Sigmoid colon (tissue), 6 donors: ENCODE measurements at regions not wholly inside any gene's neighbourhood (a gene's known extent, or its start where the extent isn't known, plus 50 kb on each side); places are given as distances from the start of the nearest gene placed in this dataset.

Source experiments
- DNase-seq: peaks from one replicate; pipeline ENCODE4 v3.0.0-alpha.2; 2019
- H3K27ac ChIP-seq, 4 donors: fragments of 200-600 bp; sonication (generic); one replicate each; pipeline ENCODE4 v1.5.1; 2016 to 2019; ENCODE audit warnings: mild to moderate bottlenecking in 1 of 4
- H3K27me3 ChIP-seq, 3 donors: fragments of 200-600 bp; sonication (generic); one replicate each; pipeline ENCODE4 v1.5.1; 2019; ENCODE audit warnings: mild to moderate bottlenecking in 1 of 3
- H3K36me3 ChIP-seq, 4 donors: fragments of 200-600 bp; sonication (generic); one replicate each; pipeline ENCODE4 v1.5.1; 2016 to 2019
- H3K4me1 ChIP-seq, 4 donors: fragments of 200-600 bp; sonication (generic); one replicate each; pipeline ENCODE4 v1.5.1; 2017 to 2019
- H3K4me3 ChIP-seq, 4 donors: fragments of 200-600 bp; sonication (generic); one replicate each; pipeline ENCODE4 v1.5.1; 2017 to 2019; ENCODE audit warnings: mild to moderate bottlenecking in 2 of 4, moderate library complexity in 1 of 4
- H3K9me3 ChIP-seq, 4 donors: fragments of 200-600 bp in 3 of 4; sonication (generic) in 3 of 4; one replicate each; pipeline versions ENCODE4 v1.5.1 to v1.6.1; 2013 to 2019
- CTCF ChIP-seq, 4 experiments: fragments of 450-650 bp in 3 of 4; fragments of 200-600 bp in 1 of 4; IDR thresholded peaks; one replicate each; pipeline ENCODE4 v1.5.1; 2016 to 2019; ENCODE audit warnings: antibody characterized with exemption in 4 of 4, mild to moderate bottlenecking in 3 of 4, moderate library complexity in 2 of 4
- EP300 ChIP-seq, 4 donors: sonication (generic); formaldehyde crosslinking; IDR thresholded peaks; one replicate each; pipeline ENCODE4 v1.6.1; 2017; ENCODE audit warnings: antibody characterized with exemption in 4 of 4
- POLR2A ChIP-seq, 2 donors: fragments of 450-650 bp; IDR thresholded peaks; one replicate each; pipeline ENCODE4 v1.6.1; 2016; ENCODE audit warnings: antibody characterized with exemption in 2 of 2, mild to moderate bottlenecking in 2 of 2, moderate library complexity in 2 of 2
- POLR2AphosphoS5 ChIP-seq, 4 donors: sonication (generic); formaldehyde crosslinking; IDR thresholded peaks; one replicate each; pipeline ENCODE4 v1.6.1; 2017; ENCODE audit warnings: antibody characterized with exemption in 4 of 4
- WGBS, 2 donors: extraction: QIAGEN DNeasy Blood & Tissue Kit; methylation state at CpG; one replicate each; pipeline ENCODE4 v1.1.7; 2013; 5-methylcytosine and 5-hydroxymethylcytosine counted together
- intact Hi-C: fragments of 100-400 bp; cut with DNase I; formaldehyde crosslinking; loops from one replicate; pipeline ENCODE4 v1.15.1; 2023
- donor health status: healthy with polysubstance abuse.
- donor health status: healthy.

- TF ChIP-seq POLR2A (IDR thresholded peaks at IDR 0.05) (no peak), POLR2AphosphoS5 (IDR thresholded peaks at IDR 0.05) (no peak), EP300 (IDR thresholded peaks at IDR 0.05) (no peak), CTCF (IDR thresholded peaks at IDR 0.05) (no peak)
- Histone ChIP-seq H3K9me3 (no peaks in the 10 kb centered on the region), H3K4me3 (no peak overlapping the region), H3K4me1 (no peaks in the 10 kb centered on the region), H3K27me3 (no peaks in the 10 kb centered on the region), H3K36me3 (no peaks in the 10 kb centered on the region), H3K27ac (no peak overlapping the region)
- DNase-seq, result no peak
- intact Hi-C loops, result no loop called here
- WGBS, 2 donors, result 68 to 77% methylated on average over 3 of the region's 3 CpGs
Observed at GRCh38 chr4:24089851-24090534, 200.1 kb upstream of the PPARGC1A start.

GRCh38 chr4:24080871-24081270, 191.0 kb upstream of the PPARGC1A start:
- WGBS, 2 donors, result 93 to 94% methylated on average over 2 of the region's 2 CpGs
- no peaks in the 10 kb centered on the region for H3K36me3 ChIP-seq
- no peak overlapping the region for H3K27ac ChIP-seq
- no peaks in the 10 kb centered on the region for H3K27me3 ChIP-seq
- H3K4me1 ChIP-seq, result no peaks in the 10 kb centered on the region
- no peak for DNase-seq
- intact Hi-C loops, result no loop called here
- TF ChIP-seq EP300 (IDR thresholded peaks at IDR 0.05), result no peak
- no peak for TF ChIP-seq POLR2A (IDR thresholded peaks at IDR 0.05)
- no peak for TF ChIP-seq CTCF (IDR thresholded peaks at IDR 0.05)
- no peak for TF ChIP-seq POLR2AphosphoS5 (IDR thresholded peaks at IDR 0.05)
- no peak overlapping the region for H3K4me3 ChIP-seq
- H3K9me3 ChIP-seq, result no peaks in the 10 kb centered on the region

GRCh38 chr4:24078347-24078962, 188.6 kb upstream of the PPARGC1A start:
- intact Hi-C loops, result no loop called here
- TF ChIP-seq EP300 (IDR thresholded peaks at IDR 0.05) (no peak), CTCF (IDR thresholded peaks at IDR 0.05) (no peak)
- WGBS, 2 donors, result 89 to 93% methylated on average over 2 of the region's 2 CpGs

GRCh38 chr4:24076811-24077210, 187.0 kb upstream of the PPARGC1A start:
- Histone ChIP-seq H3K4me3 (no peak overlapping the region), H3K9me3 (no peaks in the 10 kb centered on the region), H3K36me3 (no peaks in the 10 kb centered on the region), H3K27ac (no peak overlapping the region), H3K27me3 (no peaks in the 10 kb centered on the region), H3K4me1 (no peaks in the 10 kb centered on the region)
- WGBS, 2 donors, result 18 to 56% methylated on average over 1 of the region's 1 CpG
- no peak for TF ChIP-seq CTCF (IDR thresholded peaks at IDR 0.05)
- no peak for TF ChIP-seq EP300 (IDR thresholded peaks at IDR 0.05)
- no peak for TF ChIP-seq POLR2AphosphoS5 (IDR thresholded peaks at IDR 0.05)
- TF ChIP-seq POLR2A (IDR thresholded peaks at IDR 0.05), result no peak
- DNase-seq, result no peak
- intact Hi-C loops, result no loop called here

More at GRCh38 chr4:24078347-24078962, 188.6 kb upstream of the PPARGC1A start:
- H3K36me3 ChIP-seq, result no peaks in the 10 kb centered on the region
- H3K4me1 ChIP-seq, result no peaks in the 10 kb centered on the region
- H3K9me3 ChIP-seq, result no peaks in the 10 kb centered on the region
- DNase-seq, result no peak
- no peak overlapping the region for H3K27ac ChIP-seq
- H3K27me3 ChIP-seq, result no peaks in the 10 kb centered on the region
- H3K4me3 ChIP-seq, result no peak overlapping the region
